Psoas muscle (tissue), 7 donors: ENCODE measurements at regions not wholly inside any gene's neighbourhood (a gene's known extent, or its start where the extent isn't known, plus 50 kb on each side); places are given as distances from the start of the nearest gene placed in this dataset.

ENCODE experiments used
- ATAC-seq, 4 donors: fragments of 200-7000 bp; cut with Tn5 transposase; one replicate each; pipeline ENCODE4 v1.9.1; 2020; ENCODE audit warnings: moderate library complexity in 3 of 4, mild to moderate bottlenecking in 2 of 4
- DNase-seq, 2 donors: peaks; one replicate each; pipeline ENCODE4 v3.0.0-alpha.2; 2020
- H3K27ac ChIP-seq: fragments of 200-600 bp; one replicate; pipeline ENCODE4 v1.8.0; 2022
- H3K27me3 ChIP-seq, 3 donors: fragments of 200-600 bp in 1 of 3; one replicate each; pipeline versions ENCODE4 v1.6.1 to v1.8.0; 2013 to 2022; ENCODE audit warnings: low read length in 2 of 3, mild to moderate bottlenecking in 2 of 3, moderate library complexity in 1 of 3; ENCODE audit not compliant: insufficient read depth in 3 of 3
- H3K36me3 ChIP-seq, 2 donors: fragments of 200-600 bp in 1 of 2; one replicate each; pipeline versions ENCODE4 v1.6.1 to v1.8.0; 2013 to 2022; ENCODE audit warnings: low read depth in 1 of 2, mild to moderate bottlenecking in 1 of 2, moderate library complexity in 1 of 2; ENCODE audit not compliant: insufficient read depth in 1 of 2
- H3K4me1 ChIP-seq: fragments of 200-600 bp; one replicate; pipeline ENCODE4 v1.8.0; 2022
- H3K4me3 ChIP-seq: fragments of 200-600 bp; one replicate; pipeline ENCODE4 v1.8.0; 2022; ENCODE audit warnings: mild to moderate bottlenecking
- H3K9me3 ChIP-seq: fragments of 200-600 bp; one replicate; pipeline ENCODE4 v1.8.0; 2022
- CTCF ChIP-seq: fragments of 200-600 bp; IDR thresholded peaks from one replicate; pipeline ENCODE4 v1.8.0; 2022; ENCODE audit warnings: antibody characterized with exemption
- WGBS, 3 donors: extraction: QIAGEN DNeasy Blood & Tissue Kit; methylation state at CpG; one replicate each; pipeline versions ENCODE4 v1.1.6 to v1.1.7; 2013; 5-methylcytosine and 5-hydroxymethylcytosine counted together
- intact Hi-C, 2 donors: fragments of 100-400 bp; cut with DNase I; formaldehyde crosslinking; loops; one replicate each; pipeline versions ENCODE4 v1.11.0 to v1.14.2; 2022
- donor health status: healthy with polysubstance abuse.
- donor health status: DM: no; HTN: no; CAD: no; lungs with moderate emphysema.
- donor health status: Bipolar disorder and iron deficiency.
- donor health status: healthy.
- donor health status: DM: yes; HTN: yes; CAD: no.
- donor health status: DM: no; HTN: no; CAD: no.
- donor health status: DM: yes; HTN: yes; CAD: no.

GRCh38 chr10:130929422-130930325 lies 381.8 kb downstream of the TCERG1L start:
- H3K27me3 ChIP-seq, result peaks cover 0 to 2% (median 0%) of the 10 kb centered on the region in 3 donors

DNA sequence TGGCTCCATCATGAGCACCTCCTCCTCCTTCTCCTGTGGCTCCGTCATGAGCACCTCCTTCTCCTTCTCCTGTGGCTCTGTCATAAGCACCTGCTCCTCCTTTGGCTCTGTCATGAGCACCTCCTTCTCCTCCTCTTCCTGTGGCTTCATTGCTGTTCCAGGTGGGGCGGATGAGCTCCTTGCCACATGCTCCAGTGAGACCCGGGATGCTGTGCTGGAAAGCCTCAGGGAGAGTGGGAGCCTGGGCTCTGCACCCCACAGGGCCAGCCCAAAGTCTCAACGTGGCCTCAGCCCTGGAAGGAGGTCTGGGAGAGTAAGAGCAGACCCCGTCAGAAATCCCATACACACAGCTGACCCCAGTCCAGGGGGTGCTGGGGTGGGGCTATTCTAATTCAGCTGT lies 380.7 kb downstream of the TCERG1L start:
- no peak for ATAC-seq
- Histone ChIP-seq H3K27ac (no peak overlapping the region), H3K9me3 (no peaks in the 10 kb centered on the region), H3K4me1 (no peaks in the 10 kb centered on the region), H3K4me3 (no peak overlapping the region), H3K27me3 (peaks cover 0 to 2% (median 0%) of the 10 kb centered on the region in 3 donors), H3K36me3 (no peaks in the 10 kb centered on the region)
- DNase-seq, result no peak
- WGBS, 3 donors, result 53 to 66% (median 65%) methylated on average over 4 to 5 of the region's 5 CpGs
- intact Hi-C loops, result loop anchor here in 1 of 2 donors (10.0 kb wide), 1 partner anchor 576 kb away; no protein-coding TSS in a partner anchor
- no peak for TF ChIP-seq CTCF

More at GRCh38 chr10:130929422-130930325, 381.8 kb downstream of the TCERG1L start:
- Histone ChIP-seq H3K27ac (no peak overlapping the region), H3K9me3 (no peaks in the 10 kb centered on the region), H3K4me1 (no peaks in the 10 kb centered on the region), H3K36me3 (no peaks in the 10 kb centered on the region), H3K4me3 (no peak overlapping the region)
- DNase-seq, result no peak
- TF ChIP-seq CTCF, result no peak
- ATAC-seq, result no peak
- intact Hi-C loops, result loop anchor here in 1 of 2 donors (10.0 kb wide), 1 partner anchor 575 kb away; no protein-coding TSS in a partner anchor
- WGBS, 3 donors, result 65 to 70% (median 69%) methylated on average over 17 of the region's 17 CpGs

DNA sequence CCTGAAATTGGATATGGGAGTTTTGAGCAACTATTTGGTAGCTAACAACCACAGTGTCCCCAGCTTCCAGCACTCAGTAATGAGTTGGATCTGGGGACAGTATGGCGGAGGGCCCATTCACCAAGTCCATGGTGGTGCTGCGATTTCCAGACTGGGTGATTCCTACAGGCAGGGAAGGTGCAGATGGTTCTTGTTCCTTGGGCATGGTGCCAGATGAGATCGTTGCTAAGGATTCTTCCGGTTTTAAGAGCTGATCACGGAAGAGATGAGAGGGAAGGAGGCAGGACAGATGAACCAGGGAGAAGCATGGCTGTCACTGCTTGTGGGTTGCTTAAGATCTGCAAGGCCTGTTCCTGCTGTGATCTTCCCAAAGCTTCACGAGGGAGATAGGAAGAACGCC lies 380.3 kb downstream of the TCERG1L start:
- Histone ChIP-seq H3K36me3 (no peaks in the 10 kb centered on the region), H3K4me3 (no peak overlapping the region), H3K27me3 (peaks cover 0 to 2% (median 0%) of the 10 kb centered on the region in 3 donors), H3K9me3 (no peaks in the 10 kb centered on the region), H3K4me1 (no peaks in the 10 kb centered on the region), H3K27ac (no peak overlapping the region)
- TF ChIP-seq CTCF, result no peak
- DNase-seq (no peak), ATAC-seq (no peak)
- WGBS, 3 donors, result 60 to 64% (median 64%) methylated on average over 7 of the region's 7 CpGs
- intact Hi-C loops, result loop anchor here in 1 of 2 donors (10.0 kb wide), 1 partner anchor 576 kb away; no protein-coding TSS in a partner anchor

GRCh38 chr10:130932326-130933007 lies 379.1 kb downstream of the TCERG1L start:
- 83 to 84% (median 83%) methylated on average over 15 of the region's 15 CpGs for WGBS, 3 donors
- Histone ChIP-seq H3K4me3 (no peak overlapping the region), H3K27ac (no peak overlapping the region), H3K9me3 (no peaks in the 10 kb centered on the region), H3K27me3 (peaks cover 0 to 4% (median 0%) of the 10 kb centered on the region in 3 donors), H3K4me1 (no peaks in the 10 kb centered on the region), H3K36me3 (no peaks in the 10 kb centered on the region)
- no peak for TF ChIP-seq CTCF
- intact Hi-C loops, result loop anchor here in 1 of 2 donors (10.0 kb wide), 1 partner anchor 578 kb away; no protein-coding TSS in a partner anchor
- DNase-seq (no peak), ATAC-seq (no peak)
